ENCODE measurements at regions not wholly inside any gene's neighbourhood (a gene's known extent, or its start where the extent isn't known, plus 50 kb on each side); places are given as distances from the start of the nearest gene placed in this dataset.
"Not testable (repeated sequence)": the region's sequence is repeated elsewhere in the genome, so short reads cannot be mapped to it uniquely, and the experiment has no call there.

DNA sequence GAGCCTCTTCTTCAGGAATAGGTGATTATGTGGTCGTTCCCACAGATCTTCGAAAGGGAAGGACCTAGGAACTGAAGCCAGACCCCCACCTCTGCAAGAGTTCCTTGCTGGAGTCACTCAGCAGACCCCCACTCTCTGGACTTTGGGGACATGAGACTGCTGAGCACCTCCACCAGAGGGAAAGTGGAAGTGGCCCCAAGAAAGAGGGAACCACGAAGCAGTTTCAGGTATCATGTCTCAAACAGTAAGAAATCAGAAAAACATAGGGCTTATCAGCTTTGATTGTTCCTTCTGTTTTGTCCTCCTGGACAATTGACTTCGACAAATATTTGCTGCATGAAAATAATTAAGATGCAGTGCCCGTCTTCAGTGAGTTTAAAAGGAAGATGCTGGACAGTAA lies 98.9 kb downstream of the CDRT15L2 start:
- TF ChIP-seq, protein P1, sequence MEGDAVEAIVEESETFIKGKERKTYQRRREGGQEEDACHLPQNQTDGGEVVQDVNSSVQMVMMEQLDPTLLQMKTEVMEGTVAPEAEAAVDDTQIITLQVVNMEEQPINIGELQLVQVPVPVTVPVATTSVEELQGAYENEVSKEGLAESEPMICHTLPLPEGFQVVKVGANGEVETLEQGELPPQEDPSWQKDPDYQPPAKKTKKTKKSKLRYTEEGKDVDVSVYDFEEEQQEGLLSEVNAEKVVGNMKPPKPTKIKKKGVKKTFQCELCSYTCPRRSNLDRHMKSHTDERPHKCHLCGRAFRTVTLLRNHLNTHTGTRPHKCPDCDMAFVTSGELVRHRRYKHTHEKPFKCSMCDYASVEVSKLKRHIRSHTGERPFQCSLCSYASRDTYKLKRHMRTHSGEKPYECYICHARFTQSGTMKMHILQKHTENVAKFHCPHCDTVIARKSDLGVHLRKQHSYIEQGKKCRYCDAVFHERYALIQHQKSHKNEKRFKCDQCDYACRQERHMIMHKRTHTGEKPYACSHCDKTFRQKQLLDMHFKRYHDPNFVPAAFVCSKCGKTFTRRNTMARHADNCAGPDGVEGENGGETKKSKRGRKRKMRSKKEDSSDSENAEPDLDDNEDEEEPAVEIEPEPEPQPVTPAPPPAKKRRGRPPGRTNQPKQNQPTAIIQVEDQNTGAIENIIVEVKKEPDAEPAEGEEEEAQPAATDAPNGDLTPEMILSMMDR (IDR thresholded peaks at IDR 0.05): not testable (repeated sequence)
- not testable (repeated sequence) for TF ChIP-seq POLR2A (IDR thresholded peaks at IDR 0.05)

All from prostate gland (tissue), 2 donors.